ENCODE measurements at regions not wholly inside any gene's neighbourhood (a gene's known extent, or its start where the extent isn't known, plus 50 kb on each side); places are given as distances from the start of the nearest gene placed in this dataset.

- no peaks in the 10 kb centered on the region for H3K9me2 ChIP-seq (replicated peaks; ENCODE audit: insufficient read depth, low read length)
- H4K20me1 ChIP-seq (ENCODE audit: insufficient read depth, low read length) = no peaks in the 10 kb centered on the region
- no peak overlapping the region for H3K27ac ChIP-seq (ENCODE audit: low read length)
- no peaks in the 10 kb centered on the region for H3K4me1 ChIP-seq (ENCODE audit: low read length)
- no peak overlapping the region for H2AFZ ChIP-seq (ENCODE audit: low read length)
- H3K36me3 ChIP-seq (replicated peaks; ENCODE audit: insufficient read depth, low read length) = no peaks in the 10 kb centered on the region
- no peaks in the 10 kb centered on the region for H3K9me3 ChIP-seq (replicated peaks; ENCODE audit: insufficient read depth, low read length)
- no peaks in the 10 kb centered on the region for H3K27me3 ChIP-seq (replicated peaks; ENCODE audit: insufficient read depth, low read length)
- H3F3A ChIP-seq (ENCODE audit: insufficient read depth, low read length) = no peaks in the 10 kb centered on the region
- H3K9ac ChIP-seq (ENCODE audit: low read length) = no peak overlapping the region
- no peak for DNase-seq
- no peaks in the 10 kb centered on the region for H3K79me2 ChIP-seq (ENCODE audit: low read length)
- TF ChIP-seq EZH2phosphoT487 (IDR thresholded peaks at IDR 0.05; ENCODE audit: low read length) (no peak), EZH2 (optimal IDR thresholded peaks at IDR 0.05; ENCODE audit: low read depth, low read length) (no peak), CTCF (IDR thresholded peaks at IDR 0.05; ENCODE audit: low read length) (no peak)
- H3K4me3 ChIP-seq (ENCODE audit: low read length) = no peak overlapping the region
- H3K4me2 ChIP-seq (ENCODE audit: low read depth, low read length) = no peak overlapping the region
Observed at GRCh38 chr4:89579771-89580170, 257.2 kb downstream of the SNCA start.

- Histone ChIP-seq H2AFZ (ENCODE audit: low read length) (no peak overlapping the region), H3K36me3 (replicated peaks; ENCODE audit: insufficient read depth, low read length) (no peaks in the 10 kb centered on the region), H3K9me3 (replicated peaks; ENCODE audit: insufficient read depth, low read length) (no peaks in the 10 kb centered on the region), H3K27me3 (replicated peaks; ENCODE audit: insufficient read depth, low read length) (no peaks in the 10 kb centered on the region), H4K20me1 (ENCODE audit: insufficient read depth, low read length) (no peaks in the 10 kb centered on the region), H3F3A (ENCODE audit: insufficient read depth, low read length) (no peaks in the 10 kb centered on the region), H3K79me2 (ENCODE audit: low read length) (no peaks in the 10 kb centered on the region), H3K4me2 (ENCODE audit: low read depth, low read length) (no peak overlapping the region), H3K27ac (ENCODE audit: low read length) (no peak overlapping the region), H3K4me3 (ENCODE audit: low read length) (no peak overlapping the region), H3K9ac (ENCODE audit: low read length) (no peak overlapping the region), H3K4me1 (ENCODE audit: low read length) (no peaks in the 10 kb centered on the region), H3K9me2 (replicated peaks; ENCODE audit: insufficient read depth, low read length) (no peaks in the 10 kb centered on the region)
- TF ChIP-seq CTCF (IDR thresholded peaks at IDR 0.05; ENCODE audit: low read length) (no peak), EZH2phosphoT487 (IDR thresholded peaks at IDR 0.05; ENCODE audit: low read length) (no peak), EZH2 (optimal IDR thresholded peaks at IDR 0.05; ENCODE audit: low read depth, low read length) (no peak)
- DNase-seq = no peak
Observed at GRCh38 chr4:89576246-89576645, 260.7 kb downstream of the SNCA start.

- H3K9me2 ChIP-seq (replicated peaks; ENCODE audit: insufficient read depth, low read length) = no peaks in the 10 kb centered on the region
- no peaks in the 10 kb centered on the region for H3K9me3 ChIP-seq (replicated peaks; ENCODE audit: insufficient read depth, low read length)
- H3K4me3 ChIP-seq (ENCODE audit: low read length) = no peak overlapping the region
- no peak for TF ChIP-seq EZH2 (optimal IDR thresholded peaks at IDR 0.05; ENCODE audit: low read depth, low read length)
- no peak for TF ChIP-seq EZH2phosphoT487 (IDR thresholded peaks at IDR 0.05; ENCODE audit: low read length)
- no peak for TF ChIP-seq CTCF (IDR thresholded peaks at IDR 0.05; ENCODE audit: low read length)
- no peaks in the 10 kb centered on the region for H4K20me1 ChIP-seq (ENCODE audit: insufficient read depth, low read length)
- DNase-seq = no peak
- H2AFZ ChIP-seq (ENCODE audit: low read length) = no peak overlapping the region
- no peaks in the 10 kb centered on the region for H3K36me3 ChIP-seq (replicated peaks; ENCODE audit: insufficient read depth, low read length)
- H3K27ac ChIP-seq (ENCODE audit: low read length) = no peak overlapping the region
- no peaks in the 10 kb centered on the region for H3K4me1 ChIP-seq (ENCODE audit: low read length)
- H3K9ac ChIP-seq (ENCODE audit: low read length) = no peak overlapping the region
- H3K27me3 ChIP-seq (replicated peaks; ENCODE audit: insufficient read depth, low read length) = no peaks in the 10 kb centered on the region
- H3K79me2 ChIP-seq (ENCODE audit: low read length) = no peaks in the 10 kb centered on the region
- H3F3A ChIP-seq (ENCODE audit: insufficient read depth, low read length) = no peaks in the 10 kb centered on the region
- no peak overlapping the region for H3K4me2 ChIP-seq (ENCODE audit: low read depth, low read length)
Observed at GRCh38 chr4:89575840-89576239, 261.1 kb downstream of the SNCA start.

Data from MM.1S (cell line).